Dermis blood vessel endothelial cell (primary cell): ENCODE measurements at regions not wholly inside any gene's neighbourhood (a gene's known extent, or its start where the extent isn't known, plus 50 kb on each side); places are given as distances from the start of the nearest gene placed in this dataset.

Experiments used
- DNase-seq: peaks from one replicate; pipeline ENCODE4 v3.0.0; 2010

GRCh38 chr3:5635746-5636145, 448.2 kb downstream of the EDEM1 start:
- no peak for DNase-seq

DNA sequence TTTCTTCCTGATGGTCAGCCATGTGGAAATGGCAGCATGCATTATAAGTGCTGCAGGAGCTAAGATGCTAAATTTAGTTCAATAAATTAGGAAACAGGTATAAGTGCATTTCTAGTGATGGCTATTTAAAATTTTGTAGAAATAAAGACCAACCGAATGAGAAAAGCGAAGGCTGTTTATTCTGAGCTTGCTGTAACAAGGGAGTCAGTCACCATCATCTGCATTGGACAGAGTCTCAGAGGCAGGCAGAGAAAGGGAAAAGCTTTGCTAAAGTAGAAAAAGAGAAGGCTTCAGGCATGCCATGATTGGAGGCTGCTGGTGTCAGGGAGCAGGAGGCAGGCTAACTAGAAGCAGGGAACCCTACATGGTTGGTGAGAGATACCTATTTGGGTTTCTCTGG, 451.0 kb downstream of the EDEM1 start:
- no peak for DNase-seq

GRCh38 chr3:5644773-5645670, 457.5 kb downstream of the EDEM1 start:
- no peak for DNase-seq

DNA sequence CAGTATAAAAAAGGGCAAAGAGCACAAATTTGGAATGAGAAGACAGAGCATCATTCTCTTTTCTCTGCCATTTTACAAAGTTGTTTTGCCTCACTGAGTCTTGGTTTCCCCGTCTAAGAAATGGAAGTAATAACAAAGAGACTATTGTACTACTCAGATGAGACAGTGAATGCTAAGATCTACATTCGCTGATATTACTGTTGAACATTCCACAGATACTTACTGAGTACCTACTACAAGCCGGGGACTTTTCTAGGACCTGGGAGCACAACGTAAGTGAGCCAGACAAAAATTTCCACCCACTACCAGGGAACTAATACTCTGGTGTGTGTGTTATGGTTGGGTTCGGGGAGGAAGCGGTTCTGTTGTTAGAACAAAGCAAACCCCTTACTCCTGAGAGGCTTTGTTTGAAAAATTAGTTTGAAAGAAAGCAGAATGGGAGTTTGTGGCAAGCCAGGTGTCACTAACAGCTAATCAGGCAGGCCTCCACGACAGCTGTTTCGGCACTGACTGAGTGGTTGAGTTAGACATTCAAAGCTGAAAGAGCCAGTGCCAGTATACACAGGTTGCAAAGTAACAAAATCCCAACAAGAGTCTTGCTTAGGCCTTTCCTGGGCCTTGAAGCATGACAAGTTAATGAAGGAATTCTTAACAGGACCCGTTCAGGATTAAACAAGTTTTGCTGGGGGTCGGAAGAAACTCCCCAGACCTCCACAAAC, 458.3 kb downstream of the EDEM1 start:
- DNase-seq = no peak

DNA sequence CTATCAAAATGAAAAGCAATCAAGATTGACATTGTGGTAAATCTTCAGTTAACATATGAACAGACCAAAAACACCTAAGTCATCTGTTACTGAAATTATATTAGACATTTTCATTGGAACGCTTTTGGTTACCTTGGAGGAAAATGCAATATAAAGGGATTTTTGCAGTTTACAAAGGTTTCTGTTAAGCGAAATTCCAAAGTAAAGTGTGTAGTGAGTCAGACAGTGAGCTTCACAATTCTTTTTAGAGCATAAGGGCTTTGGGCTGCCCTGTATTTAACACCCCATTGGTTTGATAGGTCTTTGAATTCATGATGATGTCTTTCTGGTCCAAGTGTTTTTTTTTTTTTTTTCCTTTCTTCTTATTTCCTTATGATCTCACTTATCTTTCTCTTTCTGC, 462.8 kb downstream of the EDEM1 start:
- DNase-seq = no peak

- no peak for DNase-seq
Measured at GRCh38 chr3:5651351-5651750, 463.8 kb downstream of the EDEM1 start.

- DNase-seq = no peak
Measured at GRCh38 chr3:5653426-5654143, 466.1 kb downstream of the EDEM1 start.

DNA sequence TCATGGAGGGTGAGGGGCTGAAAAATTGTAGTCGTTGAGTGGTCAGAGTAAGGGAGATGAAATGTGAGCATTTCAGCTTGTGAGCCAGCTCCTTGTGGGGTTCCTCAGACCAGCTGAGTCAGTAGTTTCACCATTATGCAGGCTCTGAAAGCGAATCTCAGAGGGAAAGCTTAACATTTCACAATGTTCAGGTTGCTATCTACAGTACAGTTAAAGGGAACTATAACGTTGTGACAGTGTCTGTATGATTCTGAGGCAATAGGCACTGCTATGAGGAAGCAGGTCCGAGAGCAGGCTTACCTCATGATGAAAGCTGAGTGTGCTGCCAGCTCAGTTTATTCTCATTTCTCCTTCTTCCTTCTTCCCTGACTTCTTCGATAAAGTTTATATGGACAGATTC, 469.6 kb downstream of the EDEM1 start:
- no peak for DNase-seq

DNA sequence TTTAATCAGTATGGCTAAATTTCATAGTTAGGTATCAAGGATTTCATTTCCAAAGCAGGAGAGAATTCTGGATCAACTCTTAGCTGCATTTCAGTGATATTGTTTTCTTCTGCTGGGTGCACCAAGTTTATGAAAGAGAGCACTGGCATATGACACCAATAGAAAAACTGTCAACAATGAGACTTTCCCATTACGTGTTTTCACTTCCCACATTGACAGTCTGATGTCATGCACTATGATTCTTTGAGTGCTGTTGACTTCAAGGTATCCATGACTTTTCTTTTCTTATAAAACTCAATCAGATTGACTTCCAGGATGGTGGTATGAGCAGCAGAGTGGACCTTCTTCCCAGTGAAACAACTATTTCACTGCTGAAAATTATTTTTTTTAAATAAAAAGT, 476.1 kb downstream of the EDEM1 start:
- DNase-seq = no peak

- no peak for DNase-seq
Measured at GRCh38 chr3:5666455-5666854, 478.9 kb downstream of the EDEM1 start.

GRCh38 chr3:5673521-5673920, 486.0 kb downstream of the EDEM1 start:
- no peak for DNase-seq

GRCh38 chr3:5675319-5675718, 487.8 kb downstream of the EDEM1 start:
- DNase-seq = no peak

- DNase-seq = no peak
Measured at GRCh38 chr3:5677555-5677954, 490.0 kb downstream of the EDEM1 start.

DNA sequence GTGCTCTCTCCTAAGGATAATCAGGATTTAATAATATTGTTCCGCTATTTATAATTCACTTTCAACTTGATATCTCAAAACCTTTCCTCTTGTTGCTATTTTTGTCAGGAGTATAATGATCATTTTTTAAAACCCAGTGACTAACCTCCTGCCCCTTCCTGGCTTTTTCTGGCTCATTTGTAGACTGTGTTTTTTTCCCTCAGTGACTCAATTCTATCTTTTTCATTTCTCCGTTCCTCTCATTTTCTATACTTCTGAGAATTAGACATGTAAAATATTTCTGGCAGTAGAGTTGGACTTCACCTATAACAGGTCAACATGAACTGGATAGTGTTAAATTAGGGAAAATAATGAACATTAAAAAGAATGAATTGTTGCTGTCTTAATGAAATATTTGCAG, 490.7 kb downstream of the EDEM1 start:
- DNase-seq = no peak

DNA sequence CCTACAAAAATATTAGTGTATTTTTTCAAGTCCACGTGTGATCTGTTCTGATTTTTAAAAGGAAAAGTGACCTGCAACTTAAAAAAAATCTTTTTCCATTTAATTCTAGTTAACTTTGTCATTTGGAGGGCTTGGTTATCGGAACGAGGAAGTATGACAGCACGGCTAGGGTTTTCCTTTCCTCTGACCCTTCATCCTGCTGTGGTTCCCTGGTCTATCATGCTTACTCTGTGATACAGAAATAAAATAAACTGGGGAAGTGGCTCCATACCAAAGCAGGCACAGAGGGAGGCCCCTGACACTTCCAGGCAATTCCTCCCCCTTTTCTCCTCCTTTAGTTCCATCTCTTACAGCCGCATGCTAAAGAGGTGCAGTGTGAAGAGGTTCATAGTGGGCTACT, 491.3 kb downstream of the EDEM1 start:
- DNase-seq = no peak

GRCh38 chr3:5687230-5687629, 499.7 kb downstream of the EDEM1 start:
- DNase-seq = no peak

- DNase-seq = no peak
Measured at GRCh38 chr3:5690490-5690889, 503.0 kb downstream of the EDEM1 start.

DNA sequence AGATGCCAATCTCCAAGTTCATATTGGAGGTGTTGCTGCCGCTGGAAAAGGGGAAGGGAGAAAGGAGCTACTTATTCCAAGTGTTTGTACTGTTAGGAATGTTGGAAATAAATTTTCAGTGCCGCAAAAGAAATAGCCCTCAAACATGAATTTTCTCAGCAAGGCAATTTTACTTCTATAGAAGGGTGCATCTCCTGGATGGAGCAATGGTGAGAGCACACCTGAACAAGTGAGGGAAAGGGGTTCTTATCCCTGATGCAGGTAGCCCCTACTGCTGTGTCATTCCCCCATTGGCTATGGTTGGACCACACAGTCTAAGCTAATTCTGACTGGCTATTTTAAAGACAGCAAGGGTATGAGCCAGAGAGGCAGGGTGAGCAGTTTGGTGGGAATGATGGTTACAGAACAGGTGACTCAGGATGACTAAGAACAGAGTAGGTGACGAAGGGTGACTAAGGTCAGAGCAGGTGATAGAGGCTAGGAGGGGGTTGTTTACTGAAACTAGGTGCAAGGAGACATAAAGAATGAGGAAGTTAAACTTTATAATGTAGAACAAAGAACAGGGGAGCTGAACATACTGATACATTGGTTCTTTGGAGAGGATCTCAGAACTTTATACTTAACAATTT, 503.5 kb downstream of the EDEM1 start:
- no peak for DNase-seq

GRCh38 chr3:5692446-5692845, 504.9 kb downstream of the EDEM1 start:
- no peak for DNase-seq

- no peak for DNase-seq
Measured at GRCh38 chr3:5694266-5694665, 506.8 kb downstream of the EDEM1 start.

GRCh38 chr3:5698851-5699250, 511.3 kb downstream of the EDEM1 start:
- no peak for DNase-seq

DNA sequence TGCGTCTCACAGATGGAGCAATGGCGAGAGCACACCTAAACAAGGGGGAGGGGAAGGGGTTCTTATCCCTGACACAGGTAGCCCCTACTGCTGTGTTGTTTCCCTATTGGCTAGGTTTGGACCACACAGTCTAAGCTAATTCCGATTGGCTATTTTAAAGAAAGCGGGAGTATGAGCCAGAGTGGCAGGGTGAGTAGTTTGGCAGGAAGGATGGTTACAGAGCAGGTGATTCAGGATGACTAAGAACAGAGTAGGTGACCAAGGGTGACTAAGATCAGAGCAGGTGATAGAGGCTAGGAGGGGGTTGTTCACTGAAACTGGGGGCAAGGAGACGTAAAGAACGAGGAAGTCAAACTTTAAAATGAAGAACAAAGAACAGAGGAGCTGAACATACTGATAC, 511.8 kb downstream of the EDEM1 start:
- no peak for DNase-seq

DNA sequence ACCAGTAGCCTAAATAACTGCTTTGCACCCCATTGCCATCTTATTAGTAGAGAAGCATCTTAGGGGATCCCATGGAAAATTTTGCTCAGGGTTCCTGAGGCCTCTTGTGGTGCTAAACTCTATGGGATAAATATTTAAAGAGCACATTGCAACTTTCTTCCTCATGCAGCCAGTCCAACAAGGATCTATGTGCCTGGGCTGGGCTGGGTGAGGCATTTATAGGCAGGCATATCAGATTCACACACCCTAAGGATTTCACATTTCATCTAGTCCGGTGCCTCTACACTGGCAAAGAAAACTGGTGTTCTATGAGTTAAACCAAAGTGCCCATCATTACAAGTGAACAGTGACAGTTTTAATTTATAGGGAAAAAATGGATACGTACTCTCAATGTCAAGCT, 512.3 kb downstream of the EDEM1 start:
- no peak for DNase-seq
